GF-D8 (cell line): ENCODE measurements at regions not wholly inside any gene's neighbourhood (a gene's known extent, or its start where the extent isn't known, plus 50 kb on each side); places are given as distances from the start of the nearest gene placed in this dataset.

ENCODE experiments used
- DNase-seq: peaks from one replicate; lab custom pipeline; 2025; lab: John Stamatoyannopoulos, UW

DNA sequence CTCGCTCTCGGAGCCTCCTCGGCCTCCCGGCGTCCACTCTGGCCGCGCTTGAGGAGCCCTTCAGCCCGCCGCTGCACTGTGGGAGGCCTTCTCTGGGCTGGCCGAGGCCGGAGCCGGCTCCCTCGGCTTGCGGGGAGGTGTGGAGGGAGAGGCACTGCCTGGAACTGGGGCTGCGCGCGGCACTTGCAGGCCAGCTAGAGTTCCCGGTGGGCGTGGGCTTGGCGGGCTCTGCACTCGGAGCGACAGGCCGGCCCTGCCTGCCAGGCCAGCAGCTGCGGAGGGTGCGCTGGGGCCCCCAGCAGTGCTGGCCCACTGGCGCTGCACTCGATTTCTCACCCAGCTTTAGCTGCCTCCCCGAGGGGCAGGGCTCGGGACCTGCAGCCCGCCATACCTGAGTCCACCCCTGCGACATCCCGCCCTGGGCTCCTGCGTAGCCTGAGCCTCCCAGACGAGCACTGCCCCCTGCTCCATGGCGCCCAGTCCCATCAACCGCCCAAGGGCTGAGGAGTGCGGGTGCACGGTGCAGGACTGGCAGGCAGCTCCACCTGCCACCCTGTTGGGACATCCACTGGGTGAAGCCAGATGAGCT, 765.0 kb downstream of the IGSF11 start:
- no peak for DNase-seq

DNA sequence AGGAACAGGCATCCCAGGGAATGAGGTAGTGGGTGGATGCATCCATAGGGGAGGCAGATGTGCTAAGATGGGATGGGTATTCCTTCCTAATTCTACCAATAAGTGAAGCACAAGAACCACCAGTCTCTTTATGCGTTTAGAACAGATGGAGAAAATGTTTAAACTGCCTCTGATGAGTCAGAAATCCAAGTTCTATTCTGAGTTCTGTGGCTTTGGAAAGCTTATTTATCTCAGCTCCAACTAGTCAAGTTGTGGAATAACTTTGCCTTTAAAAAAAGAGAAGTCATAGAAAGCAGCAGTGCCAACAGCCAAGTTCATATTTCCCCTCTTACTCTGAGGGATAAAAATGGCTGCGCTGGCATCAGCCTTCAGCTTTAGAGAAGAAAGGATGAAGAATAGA, 761.7 kb downstream of the IGSF11 start:
- no peak for DNase-seq

DNA sequence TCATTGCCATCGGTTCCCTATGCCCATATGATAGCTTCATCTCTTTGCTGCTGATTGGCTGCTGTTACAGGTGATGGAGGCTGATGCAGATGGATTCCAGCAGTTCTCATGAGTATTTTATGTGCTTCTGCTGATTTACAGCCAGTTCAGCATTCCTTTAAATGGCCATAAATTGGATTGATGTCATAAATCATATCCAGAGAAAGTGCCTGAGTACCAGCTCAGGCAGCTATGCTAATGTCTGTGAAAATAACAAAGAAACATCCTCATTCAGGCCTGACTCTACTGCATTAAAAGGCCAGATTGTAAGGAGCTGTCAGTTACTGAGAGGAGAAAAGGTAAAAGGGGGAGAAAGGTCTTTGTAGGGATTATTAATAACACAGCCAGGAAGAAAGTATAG, 756.8 kb downstream of the IGSF11 start:
- DNase-seq = no peak

DNA sequence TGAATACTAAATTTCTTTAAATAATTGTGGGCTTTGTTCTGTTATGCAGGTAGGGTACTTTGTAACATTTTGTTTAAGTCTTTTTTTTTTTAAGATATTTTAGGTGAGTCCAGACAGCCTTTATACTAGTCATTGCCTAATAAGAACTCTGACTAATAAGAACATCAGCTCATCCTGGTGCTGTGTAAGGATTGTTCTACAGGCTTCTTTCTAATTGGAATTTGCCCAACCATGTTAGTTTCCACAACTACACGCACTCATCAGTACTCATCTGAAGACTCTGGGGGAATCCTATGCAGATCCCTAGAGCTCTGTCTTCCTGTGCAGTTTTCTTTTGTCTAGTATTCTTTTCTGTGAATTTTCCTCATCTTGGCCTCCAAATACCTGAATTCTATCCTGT, 741.8 kb downstream of the IGSF11 start:
- DNase-seq = no peak

DNA sequence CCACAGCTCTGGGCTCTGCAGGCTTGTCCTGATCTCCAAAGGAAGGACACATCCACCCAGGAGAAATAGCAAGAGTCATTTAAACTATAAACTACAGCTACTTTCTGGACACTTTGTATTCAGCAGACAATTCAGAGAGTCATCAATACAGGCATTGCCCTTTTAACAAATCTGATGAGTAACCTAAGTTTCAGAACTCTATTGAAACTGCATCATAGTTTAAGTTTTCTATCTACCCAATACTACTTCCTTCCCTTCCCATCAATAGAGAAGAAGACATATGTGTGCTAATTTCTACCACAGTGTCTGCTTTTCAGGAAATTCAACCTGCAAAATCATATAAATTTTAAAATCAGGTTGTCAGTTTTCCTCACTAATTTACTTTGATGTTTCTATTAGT, 736.5 kb downstream of the IGSF11 start:
- no peak for DNase-seq

DNA sequence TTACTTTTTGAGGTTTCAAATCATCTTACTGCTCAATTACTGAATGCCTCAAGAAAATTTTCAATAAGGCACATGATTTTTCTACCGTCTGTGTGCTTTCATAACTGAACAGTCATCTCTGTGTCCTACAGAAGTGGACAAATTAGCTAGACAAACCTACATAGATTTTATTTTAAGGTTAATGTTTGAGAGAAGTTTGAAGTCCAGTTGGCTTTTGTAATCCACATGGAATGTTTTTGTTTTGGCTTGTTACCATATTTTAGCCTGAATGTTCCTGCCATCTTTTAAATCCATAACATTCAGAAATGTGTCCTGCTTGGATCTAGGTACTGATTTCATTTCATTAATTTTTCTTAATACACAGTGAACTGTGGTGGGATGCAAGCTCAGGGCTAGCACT, 730.1 kb downstream of the IGSF11 start:
- DNase-seq = no peak

DNA sequence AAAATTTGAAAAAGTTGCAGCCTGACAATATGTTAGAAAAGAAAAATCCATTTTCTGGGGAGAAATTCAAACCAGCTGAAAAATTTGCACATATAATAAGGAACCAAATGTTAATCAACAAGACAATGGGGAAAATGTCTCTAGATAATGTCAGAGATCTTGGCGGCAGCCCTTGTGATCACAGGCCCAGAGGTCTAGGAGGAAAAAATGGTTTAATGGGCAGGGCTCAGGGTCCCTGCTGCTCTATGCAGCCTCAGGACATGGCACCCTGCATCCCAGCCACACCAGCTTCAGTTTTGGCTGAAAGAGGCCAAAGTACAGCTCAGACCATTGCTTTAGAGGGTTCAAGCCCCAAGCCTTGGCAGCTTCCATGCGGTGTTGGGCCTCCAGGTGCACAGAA, 701.9 kb downstream of the IGSF11 start:
- no peak for DNase-seq

DNA sequence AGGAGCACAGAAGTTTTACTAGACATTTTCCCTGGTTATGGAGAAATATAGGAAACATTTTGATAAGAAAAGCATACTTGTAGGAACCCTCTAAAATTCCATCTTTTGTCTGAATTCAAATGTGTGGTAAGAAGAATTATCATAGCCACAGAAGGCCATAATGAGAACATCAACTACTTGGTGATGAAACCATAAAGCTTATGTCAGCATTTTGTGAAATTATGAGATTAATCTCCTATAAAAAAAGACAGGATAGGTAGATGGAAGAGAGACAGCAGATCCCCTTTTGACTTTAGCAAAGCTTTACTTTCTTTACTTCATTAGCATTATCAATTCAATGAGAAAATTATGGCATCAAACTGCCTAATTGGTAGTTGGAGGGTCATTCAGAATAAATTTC, 697.0 kb downstream of the IGSF11 start:
- DNase-seq = no peak

DNA sequence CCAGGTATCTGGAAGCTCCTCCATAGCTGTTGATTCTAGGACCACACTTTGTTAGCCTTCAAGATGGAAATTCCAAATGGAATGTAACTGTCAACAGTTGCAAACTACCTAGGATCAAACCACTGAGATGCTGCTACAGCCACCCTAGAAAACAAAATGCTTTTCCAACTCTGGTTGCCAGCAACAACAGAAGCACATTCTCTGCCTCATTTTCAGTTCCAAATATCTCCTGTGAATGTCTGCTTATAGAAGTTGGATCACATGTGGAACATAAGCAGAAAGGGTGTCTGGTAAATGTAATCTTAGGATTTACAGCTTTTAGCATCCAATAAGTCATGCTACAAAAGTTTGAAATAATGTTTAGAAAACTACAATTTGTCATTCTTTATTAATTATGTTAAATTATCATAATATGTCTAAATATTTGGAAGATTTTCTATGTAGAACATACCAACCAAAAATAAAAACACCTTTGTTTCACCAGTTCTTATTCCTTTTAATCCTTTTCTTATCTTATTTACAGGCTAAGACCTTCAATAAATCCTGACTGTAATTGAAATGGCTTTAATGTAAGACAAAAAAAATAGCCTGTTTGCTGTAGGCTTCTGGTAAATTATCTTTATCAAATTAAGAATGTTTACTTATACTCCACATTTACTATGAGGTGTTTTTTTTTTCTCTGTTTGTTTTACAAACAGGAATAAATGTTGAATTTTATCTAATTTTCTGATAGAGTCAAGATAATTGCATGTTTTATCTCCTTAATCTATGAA, 687.1 kb downstream of the IGSF11 start:
- no peak for DNase-seq

DNA sequence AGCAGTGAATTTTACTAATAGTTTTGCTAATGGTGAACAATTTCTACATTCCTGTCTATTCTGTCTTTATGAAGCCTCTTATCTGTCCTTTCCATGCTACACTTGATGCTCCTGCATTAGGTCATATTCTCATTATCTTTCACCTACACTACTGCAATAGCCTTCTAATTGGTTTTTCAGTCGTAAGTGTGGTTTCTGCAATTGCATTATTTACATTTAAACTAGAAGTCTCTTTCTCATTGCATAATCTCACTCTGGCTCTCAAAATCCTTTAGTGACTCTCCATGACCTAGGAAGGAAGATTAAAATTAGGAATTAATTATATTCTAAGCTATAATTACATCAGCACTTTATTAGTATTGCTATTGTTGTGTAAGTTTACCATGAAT, 686.5 kb downstream of the IGSF11 start:
- no peak for DNase-seq

DNA sequence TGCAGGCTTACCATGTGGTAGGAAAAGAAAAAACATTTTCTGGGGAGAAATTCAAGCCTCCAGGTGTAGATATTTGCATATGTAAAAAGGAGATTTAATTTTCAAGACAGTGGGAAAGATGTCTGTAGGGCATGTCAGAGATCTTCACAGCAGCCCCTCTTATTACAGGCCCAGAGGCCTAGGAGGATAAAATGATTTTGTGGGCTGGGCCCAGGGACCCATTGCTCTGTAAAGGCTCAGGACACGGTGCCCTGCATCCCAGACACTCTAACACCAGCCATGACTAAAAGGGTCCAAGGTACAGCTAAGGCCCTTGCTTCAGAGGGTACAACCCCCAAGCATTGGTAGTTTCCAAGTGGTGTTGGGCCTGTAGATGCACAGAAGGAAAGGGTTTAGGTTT, 680.1 kb downstream of the IGSF11 start:
- DNase-seq = no peak

DNA sequence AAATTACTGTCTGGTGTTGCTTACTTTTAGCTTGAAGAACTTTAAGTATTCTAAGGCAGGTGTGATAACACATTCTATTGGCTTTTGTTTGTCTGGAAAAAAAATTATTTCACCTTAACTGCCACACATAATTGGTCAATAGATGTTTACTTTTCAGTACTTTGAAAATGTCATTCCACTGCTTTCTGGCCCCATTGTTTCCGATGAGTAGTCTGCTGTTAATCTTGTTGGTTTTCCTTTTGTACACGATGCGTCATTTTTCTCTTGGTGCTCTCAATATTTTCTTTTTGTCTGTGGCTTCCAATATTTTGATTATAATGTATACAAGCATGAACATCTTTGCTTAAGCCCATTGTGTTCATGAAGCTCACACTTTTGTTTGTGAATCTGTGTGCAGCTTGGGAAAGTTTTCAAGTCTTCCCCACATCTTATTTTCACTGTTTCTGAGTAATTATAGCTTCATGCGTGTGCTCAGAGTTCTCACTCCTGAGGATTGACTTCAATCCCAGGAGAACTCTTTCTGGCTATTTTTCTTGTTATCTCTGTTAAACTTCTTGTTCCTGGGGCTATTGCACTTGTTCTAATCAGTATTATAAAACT, 664.7 kb downstream of the IGSF11 start:
- DNase-seq = no peak

DNA sequence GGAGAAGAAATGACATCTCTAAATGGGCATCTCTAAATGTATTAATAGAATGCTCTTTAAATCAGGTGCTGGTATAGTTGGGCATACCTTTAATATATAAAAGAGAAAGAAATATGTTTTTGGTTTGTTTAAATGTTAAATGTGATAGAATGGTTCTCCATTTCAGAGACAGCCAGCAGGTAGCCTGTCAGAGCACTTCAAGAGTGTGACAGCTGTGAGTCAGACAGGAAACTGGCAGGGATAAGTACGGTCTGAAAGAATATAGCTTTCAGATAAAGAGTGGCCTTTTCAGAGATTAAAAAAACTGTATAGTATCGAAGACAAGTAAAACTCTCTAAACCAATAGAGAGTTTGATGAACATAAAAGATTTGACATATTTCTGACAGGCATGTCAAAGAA, 654.1 kb downstream of the IGSF11 start:
- no peak for DNase-seq

DNA sequence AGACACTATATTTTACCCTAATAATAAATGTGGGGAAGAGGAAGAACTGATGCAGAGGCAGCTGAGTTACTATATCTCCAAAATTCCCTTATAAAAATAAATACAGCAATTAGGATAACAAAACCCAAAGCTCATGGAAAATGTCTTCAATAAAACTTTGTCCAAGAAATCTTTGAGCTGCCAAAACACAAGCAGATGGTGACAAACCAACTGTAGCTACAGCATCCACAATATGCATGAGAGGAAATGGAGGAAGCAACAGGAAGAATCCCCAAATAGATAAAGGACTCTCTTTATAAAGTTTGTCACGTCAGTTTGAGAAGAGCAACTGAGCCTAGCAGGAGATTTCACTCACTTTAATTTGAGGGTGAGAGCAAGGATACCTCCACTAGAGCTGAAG, 638.2 kb downstream of the IGSF11 start:
- no peak for DNase-seq

DNA sequence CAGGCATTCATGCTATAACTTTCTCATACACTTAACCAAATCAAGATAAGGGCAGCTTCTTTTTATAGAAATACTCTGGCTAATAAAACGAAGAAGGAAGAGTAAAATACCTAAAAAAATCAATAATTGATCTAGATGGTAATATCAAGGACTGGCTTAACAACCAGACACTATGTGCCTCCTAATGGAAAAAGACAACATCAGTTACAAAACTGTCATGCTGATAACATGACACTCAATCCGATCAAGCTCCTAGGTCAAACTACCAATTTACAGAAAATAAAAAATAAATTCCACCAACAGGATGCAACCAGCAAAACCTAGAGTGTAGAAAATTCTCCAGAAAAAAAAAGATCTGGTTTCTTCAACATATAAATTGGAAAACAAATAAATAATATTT, 634.6 kb downstream of the IGSF11 start:
- DNase-seq = no peak

DNA sequence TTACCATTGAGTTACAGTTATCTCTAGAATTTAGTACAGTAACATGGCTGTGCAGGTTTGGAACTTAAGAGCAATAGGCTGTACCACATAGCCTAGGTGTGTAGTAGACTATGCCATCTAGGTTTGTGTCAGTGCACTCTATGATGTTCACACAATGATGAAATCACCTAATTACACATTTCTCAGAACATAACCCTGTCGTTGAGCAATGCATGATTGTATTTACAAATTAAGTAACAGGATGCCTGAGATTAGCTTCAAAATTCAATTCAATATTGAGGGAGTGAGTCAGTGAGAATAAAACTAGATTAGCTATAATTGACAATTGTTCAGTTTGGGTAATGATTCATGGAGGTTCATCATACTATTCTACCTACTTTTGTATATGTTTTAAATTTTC, 633.8 kb downstream of the IGSF11 start:
- no peak for DNase-seq

DNA sequence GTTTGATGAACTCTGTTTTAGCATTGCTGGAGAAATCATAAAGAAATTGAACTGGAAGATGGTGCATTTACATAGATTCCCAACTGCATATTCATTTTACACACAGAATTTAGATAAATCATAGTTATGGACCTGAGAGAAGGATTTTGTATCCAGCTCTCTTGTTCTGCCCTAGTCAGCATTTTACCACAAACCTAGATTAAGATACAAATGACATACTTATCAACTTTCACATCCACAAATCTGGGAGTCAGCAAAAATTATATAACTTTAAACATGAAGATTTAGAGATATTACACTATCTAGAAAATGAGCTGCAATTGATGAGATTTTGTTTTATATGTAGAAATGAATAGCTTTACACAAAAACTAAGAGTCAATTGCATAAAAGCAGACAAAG, 632.8 kb downstream of the IGSF11 start:
- no peak for DNase-seq

DNA sequence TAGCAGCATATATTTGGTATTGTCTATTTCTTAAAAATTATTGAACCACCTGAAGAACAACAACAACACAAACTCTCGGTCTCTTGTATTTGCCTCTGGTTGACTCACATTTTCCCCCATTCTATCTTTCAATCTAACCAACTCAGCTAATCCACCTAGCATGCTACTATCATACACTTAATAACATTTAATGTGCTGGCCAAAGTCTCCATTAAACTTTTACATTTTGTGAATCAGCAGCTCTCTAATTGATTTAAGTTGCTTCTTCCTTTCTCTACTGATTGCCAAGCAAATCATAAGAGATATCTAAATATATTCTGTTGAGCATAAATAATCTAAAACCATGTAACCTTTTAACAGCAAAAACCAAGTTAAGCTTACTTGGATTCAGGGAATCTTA, 631.7 kb downstream of the IGSF11 start:
- no peak for DNase-seq

DNA sequence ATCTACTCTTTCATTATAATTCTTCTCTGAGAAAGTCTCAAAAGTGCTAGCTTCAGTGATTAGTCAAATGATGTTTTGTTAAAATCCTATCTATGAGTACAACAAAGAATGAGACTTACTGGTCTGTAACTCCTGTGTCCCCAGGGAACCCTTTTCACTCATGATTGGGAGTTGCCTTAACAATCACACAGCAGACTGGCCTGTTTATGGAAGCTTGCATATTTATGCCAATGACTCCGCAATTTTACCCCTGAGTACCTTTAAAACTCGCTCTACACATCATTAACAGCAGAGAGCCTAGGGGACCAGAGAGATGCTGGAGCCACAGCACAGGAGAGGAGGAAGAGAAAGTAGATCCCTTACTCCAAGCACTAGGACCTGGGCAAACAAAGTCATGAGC, 628.1 kb downstream of the IGSF11 start:
- DNase-seq = no peak

DNA sequence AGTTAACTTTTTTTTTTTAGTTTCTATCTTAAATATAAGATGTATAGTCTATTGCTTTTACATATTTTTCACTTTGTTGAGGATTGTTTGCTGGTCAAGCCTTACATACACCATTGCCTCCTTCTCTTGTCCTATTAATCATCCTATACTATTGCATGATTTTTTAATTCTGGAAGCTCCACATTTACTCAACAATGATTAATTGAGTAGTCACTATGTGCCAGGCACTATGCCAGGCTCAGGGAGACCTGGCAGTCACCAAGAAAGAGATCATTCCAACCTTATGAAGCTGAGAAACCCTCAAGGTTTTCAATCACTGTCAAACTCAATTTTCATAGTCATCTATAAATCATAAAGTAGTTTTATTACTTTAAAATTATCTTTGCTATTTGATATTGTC, 626.2 kb downstream of the IGSF11 start:
- no peak for DNase-seq

DNA sequence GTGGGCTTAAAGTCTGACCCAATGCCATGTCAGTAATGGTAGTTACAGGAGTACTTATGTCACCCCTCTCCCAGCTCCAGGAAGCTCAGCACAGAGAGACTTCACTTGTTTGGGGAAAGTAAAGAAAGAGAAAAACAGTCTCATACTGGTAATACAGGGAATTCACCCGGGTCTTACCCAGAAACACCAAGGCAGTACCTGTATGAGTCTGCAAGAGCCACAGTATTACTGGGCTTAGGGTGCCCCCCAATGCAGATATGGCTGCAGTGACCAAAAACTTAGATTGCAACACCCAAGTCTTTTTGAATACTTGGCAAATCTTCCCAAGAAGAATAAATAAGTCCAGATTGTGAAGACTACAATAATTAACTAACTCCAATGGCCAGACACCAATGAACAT, 622.1 kb downstream of the IGSF11 start:
- DNase-seq = no peak

DNA sequence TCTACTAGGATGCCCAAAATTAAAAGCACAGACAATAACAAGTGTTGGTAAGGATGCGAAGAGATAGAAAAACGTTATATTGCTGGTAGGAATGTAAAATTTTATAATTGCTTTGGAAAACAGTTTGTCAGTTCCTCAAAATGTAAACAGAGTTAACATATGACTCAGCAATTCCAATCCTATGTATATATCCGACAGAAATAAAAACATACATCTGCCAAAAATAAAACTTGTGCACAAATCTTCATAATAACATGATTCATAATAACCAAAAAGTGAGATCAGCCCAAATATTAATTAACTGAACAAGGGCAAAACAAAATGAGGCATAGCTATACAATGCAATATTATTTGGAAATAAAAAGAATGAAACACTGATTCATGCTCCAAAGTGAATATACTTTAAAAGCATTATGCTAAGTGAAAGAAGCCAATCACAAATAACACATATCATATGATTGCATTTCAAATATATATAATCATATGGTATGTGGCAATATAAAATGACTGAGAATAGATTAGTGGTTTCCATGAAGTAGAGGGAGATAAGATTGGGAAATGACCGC, 609.3 kb downstream of the IGSF11 start:
- no peak for DNase-seq

DNA sequence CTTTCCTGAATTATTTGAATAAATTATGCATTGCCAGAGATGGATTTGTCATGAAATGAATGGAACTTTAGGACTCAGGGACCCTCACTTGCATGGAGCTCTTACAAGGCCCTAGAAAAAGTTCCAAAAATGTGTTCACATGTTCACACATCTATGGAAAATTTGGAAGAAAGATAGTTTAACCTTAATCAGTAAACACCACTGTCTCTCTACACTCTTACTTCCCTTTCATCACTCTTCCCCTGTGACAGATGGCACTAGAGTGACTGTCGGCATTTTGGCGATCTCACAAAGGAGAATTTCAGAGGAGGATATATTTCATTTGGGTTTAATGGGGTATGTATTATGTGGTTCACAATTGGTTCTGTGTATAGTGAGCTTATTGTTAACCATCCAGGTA, 600.8 kb downstream of the IGSF11 start:
- DNase-seq = no peak
